CD4-positive, alpha-beta memory T cell (primary cell): ENCODE measurements at regions not wholly inside any gene's neighbourhood (a gene's known extent, or its start where the extent isn't known, plus 50 kb on each side); places are given as distances from the start of the nearest gene placed in this dataset.

ENCODE experiments used
- CTCF ChIA-PET: fragments of 350-600 bp; sonication (Branson Sonifier 250); formaldehyde crosslinking; loops from one replicate; lab custom pipeline; 2021; ENCODE audit warnings: inconsistent platforms; ENCODE audit not compliant: partially characterized antibody; lab: Charles Lee
- POLR2A ChIA-PET: fragments of 350-600 bp; sonication (Branson Sonifier 250); formaldehyde crosslinking; loops from one replicate; lab custom pipeline; 2021; ENCODE audit not compliant: partially characterized antibody; lab: Charles Lee
- DNase-seq, 5 donors: peaks; one replicate each; pipeline versions ENCODE4 v3.0.0 to v3.0.0-alpha.2; 2020 to 2022; ENCODE audit warnings: mixed read lengths in 1 of 5
- H3K27ac ChIP-seq: one replicate; pipeline ENCODE4 v1.7.0; 2013; ENCODE audit warnings: low read depth, low read length
- H3K27me3 ChIP-seq: 2 replicates; pipeline ENCODE4 v1.7.0; 2013; ENCODE audit warnings: mild to moderate bottlenecking, low read length, moderate library complexity; ENCODE audit not compliant: insufficient read depth
- H3K36me3 ChIP-seq: 2 replicates; pipeline ENCODE4 v1.7.0; 2013; ENCODE audit warnings: mild to moderate bottlenecking, low read length, moderate library complexity; ENCODE audit not compliant: insufficient read depth
- H3K4me1 ChIP-seq: 2 replicates; pipeline ENCODE4 v1.7.0; 2013; ENCODE audit warnings: mild to moderate bottlenecking, low read length, moderate library complexity; ENCODE audit not compliant: insufficient read depth
- H3K4me3 ChIP-seq, 2 donors: one replicate each; pipeline ENCODE4 v1.7.0; 2013; ENCODE audit warnings: low read length in 2 of 2, mild to moderate bottlenecking in 1 of 2
- H3K9me3 ChIP-seq, 2 donors: one replicate each; pipeline ENCODE4 v1.7.0; 2013; ENCODE audit warnings: low read length in 2 of 2, control low read depth in 1 of 2; ENCODE audit not compliant: control insufficient read depth in 1 of 2
- H3K27ac Mint-ChIP-seq, 7 donors: one replicate each; pipeline ENCODE4 v1.8.0; 2020 to 2021; ENCODE audit warnings: mixed read lengths in 7 of 7, mild to moderate bottlenecking in 6 of 7, inconsistent platforms in 3 of 7, moderate library complexity in 3 of 7
- H3K27me3 Mint-ChIP-seq, 2 donors: one replicate each; pipeline ENCODE4 v1.8.0; 2020 to 2021; ENCODE audit warnings: mixed read lengths in 2 of 2
- H3K36me3 Mint-ChIP-seq, 2 donors: one replicate each; pipeline ENCODE4 v1.8.0; 2020 to 2021; ENCODE audit warnings: mixed read lengths in 2 of 2, inconsistent platforms in 1 of 2, mild to moderate bottlenecking in 1 of 2
- H3K4me1 Mint-ChIP-seq, 4 donors: one replicate each; pipeline ENCODE4 v1.8.0; 2020 to 2021; ENCODE audit warnings: mixed read lengths in 4 of 4, mild to moderate bottlenecking in 1 of 4
- H3K4me3 Mint-ChIP-seq, 8 donors: one replicate each; pipeline ENCODE4 v1.8.0; 2020 to 2021; ENCODE audit warnings: mixed read lengths in 8 of 8, mild to moderate bottlenecking in 7 of 8, moderate library complexity in 6 of 8, inconsistent platforms in 3 of 8
- H3K9me3 Mint-ChIP-seq, 8 donors: one replicate each; pipeline ENCODE4 v1.8.0; 2020 to 2021; ENCODE audit warnings: mixed read lengths in 8 of 8, mild to moderate bottlenecking in 5 of 8, inconsistent platforms in 3 of 8, moderate library complexity in 1 of 8
- intact Hi-C: fragments of 100-400 bp; cut with micrococcal nuclease; formaldehyde crosslinking; loops from one replicate; pipeline ENCODE4 v1.15.1; 2023

- ChIA-PET CTCF (no interaction called here), POLR2A (no interaction called here)
- H3K4me3 Mint-ChIP-seq: no peak overlapping the region
- no peak overlapping the region for H3K27ac ChIP-seq
- H3K4me3 ChIP-seq: no peak overlapping the region
- peaks cover 0 to 12% (median 4%) of the 10 kb centered on the region in 8 donors for H3K9me3 Mint-ChIP-seq
- H3K27me3 Mint-ChIP-seq: peaks cover 0 to 7% of the 10 kb centered on the region in 2 donors
- H3K27ac Mint-ChIP-seq: no peak overlapping the region
- intact Hi-C loops: no loop called here
- H3K4me1 Mint-ChIP-seq: no peaks in the 10 kb centered on the region
- no peaks in the 10 kb centered on the region for H3K36me3 ChIP-seq
- H3K36me3 Mint-ChIP-seq: no peaks in the 10 kb centered on the region
- DNase-seq: no peak
- no peaks in the 10 kb centered on the region for H3K27me3 ChIP-seq
- no peaks in the 10 kb centered on the region for H3K4me1 ChIP-seq
- H3K9me3 ChIP-seq: no peaks in the 10 kb centered on the region
Measured at GRCh38 chr7:118111347-118111746, 72.6 kb upstream of the LSM8 start.

GRCh38 chr7:118114175-118114574 is 69.8 kb upstream of the LSM8 start:
- ChIA-PET POLR2A (no interaction called here), CTCF (no interaction called here)
- Histone ChIP-seq H3K4me3 (no peak overlapping the region), H3K36me3 (no peaks in the 10 kb centered on the region), H3K27me3 (no peaks in the 10 kb centered on the region), H3K4me1 (no peaks in the 10 kb centered on the region), H3K27ac (no peak overlapping the region), H3K9me3 (no peaks in the 10 kb centered on the region)
- H3K9me3 Mint-ChIP-seq: peaks cover 2 to 32% (median 13%) of the 10 kb centered on the region in 8 donors
- no peak for DNase-seq
- H3K36me3 Mint-ChIP-seq: no peaks in the 10 kb centered on the region
- H3K4me3 Mint-ChIP-seq: no peak overlapping the region
- intact Hi-C loops: no loop called here
- H3K27me3 Mint-ChIP-seq: peaks cover 0 to 9% of the 10 kb centered on the region in 2 donors
- H3K27ac Mint-ChIP-seq: no peak overlapping the region
- H3K4me1 Mint-ChIP-seq: no peaks in the 10 kb centered on the region

GRCh38 chr7:118129041-118129795 is 54.7 kb upstream of the LSM8 start:
- intact Hi-C loops: no loop called here
- Mint-ChIP-seq H3K27ac (no peak overlapping the region), H3K9me3 (peaks cover 3 to 15% (median 10%) of the 10 kb centered on the region in 8 donors), H3K4me1 (no peaks in the 10 kb centered on the region), H3K27me3 (peaks cover 1 to 6% of the 10 kb centered on the region in 2 donors), H3K36me3 (peaks cover 0 to 5% of the 10 kb centered on the region in 2 donors), H3K4me3 (no peak overlapping the region)
- ChIA-PET CTCF (no interaction called here), POLR2A (no interaction called here)
- Histone ChIP-seq H3K27me3 (no peaks in the 10 kb centered on the region), H3K36me3 (no peaks in the 10 kb centered on the region), H3K27ac (no peak overlapping the region), H3K4me1 (no peaks in the 10 kb centered on the region), H3K9me3 (no peaks in the 10 kb centered on the region), H3K4me3 (no peak overlapping the region)
- no peak for DNase-seq

GRCh38 chr7:118132764-118133163 is 51.2 kb upstream of the LSM8 start:
- Histone ChIP-seq H3K27ac (no peak overlapping the region), H3K27me3 (no peaks in the 10 kb centered on the region), H3K36me3 (no peaks in the 10 kb centered on the region), H3K4me3 (no peak overlapping the region), H3K4me1 (no peaks in the 10 kb centered on the region), H3K9me3 (no peaks in the 10 kb centered on the region)
- no peaks in the 10 kb centered on the region for H3K36me3 Mint-ChIP-seq
- H3K4me1 Mint-ChIP-seq: no peaks in the 10 kb centered on the region
- POLR2A ChIA-PET: no interaction called here
- peaks cover 2 to 9% (median 7%) of the 10 kb centered on the region in 8 donors for H3K9me3 Mint-ChIP-seq
- CTCF ChIA-PET: interaction anchor here (1.2 kb wide), 1 partner anchor 16 kb away, joined by 4 read pairs; no protein-coding TSS in a partner anchor
- no peak for DNase-seq
- peaks cover 6 to 11% of the 10 kb centered on the region in 2 donors for H3K27me3 Mint-ChIP-seq
- H3K27ac Mint-ChIP-seq: no peak overlapping the region
- intact Hi-C loops: no loop called here
- H3K4me3 Mint-ChIP-seq: no peak overlapping the region
